T follicular helper cell (primary cell): ENCODE measurements at regions not wholly inside any gene's neighbourhood (a gene's known extent, or its start where the extent isn't known, plus 50 kb on each side); places are given as distances from the start of the nearest gene placed in this dataset.
"Not testable (repeated sequence)": the region's sequence is repeated elsewhere in the genome, so short reads cannot be mapped to it uniquely, and the experiment has no call there.

Experiments
- DNase-seq: peaks from one replicate; pipeline ENCODE4 v3.0.0-alpha.2; 2020; ENCODE audit warnings: low read depth

DNA sequence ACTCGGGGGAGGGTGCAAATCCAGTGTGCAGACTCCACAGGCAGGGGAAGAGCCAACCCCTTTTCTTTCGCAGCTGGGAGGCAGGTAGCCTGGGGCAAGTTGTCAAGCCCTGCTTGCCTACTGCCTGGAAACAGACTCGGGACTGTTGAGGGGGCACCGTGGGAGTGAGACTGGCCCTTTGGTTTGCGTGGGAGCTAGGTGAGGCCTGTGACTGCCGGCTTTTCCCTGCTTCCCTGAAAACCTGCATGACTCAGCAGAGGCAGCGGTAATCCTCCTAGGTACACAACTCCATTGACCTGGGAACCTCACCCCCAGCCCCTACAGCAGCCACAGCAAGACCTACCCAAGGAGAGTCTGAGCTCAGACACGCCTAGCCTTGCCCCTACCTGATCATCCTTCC lies 509.5 kb downstream of the DTWD2 start:
- no peak for DNase-seq

DNA sequence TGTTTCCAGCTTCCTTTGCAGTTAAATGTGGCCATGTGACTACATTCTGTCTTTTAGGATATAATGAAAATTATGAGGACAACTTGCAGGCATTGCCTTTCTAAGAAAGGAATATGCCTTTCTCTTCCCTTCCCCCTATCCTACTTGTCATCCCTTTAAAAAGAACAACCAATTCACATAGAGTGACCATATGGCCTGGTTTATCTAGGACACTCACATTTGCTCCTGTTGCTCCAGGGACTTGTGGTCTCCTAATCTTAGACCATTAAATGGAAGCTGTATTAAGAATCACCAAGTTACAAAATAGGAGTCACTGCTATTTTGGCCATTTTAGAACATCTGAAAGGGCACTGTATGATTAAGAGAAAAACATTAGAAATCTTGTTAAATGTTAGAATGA lies 520.3 kb downstream of the DTWD2 start:
- DNase-seq: no peak

DNA sequence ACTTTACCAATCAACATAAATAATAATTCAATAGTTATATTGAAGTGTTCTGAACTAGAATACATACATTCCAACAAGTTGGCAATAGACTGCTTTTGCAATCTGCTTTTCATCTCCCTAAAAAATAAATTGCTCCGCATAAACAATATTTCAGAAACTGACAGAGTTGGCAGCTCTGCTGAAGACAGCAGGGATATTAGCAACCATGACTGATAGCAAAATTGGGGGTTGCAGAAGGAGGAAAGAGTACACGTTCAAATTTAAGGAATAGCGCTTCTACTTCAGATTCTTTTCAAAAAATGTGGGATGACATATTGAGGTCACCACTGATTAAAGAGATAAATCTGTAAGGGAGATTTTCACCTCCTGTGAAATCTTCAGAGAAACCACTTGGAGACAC lies 521.2 kb downstream of the DTWD2 start:
- no peak for DNase-seq

DNA sequence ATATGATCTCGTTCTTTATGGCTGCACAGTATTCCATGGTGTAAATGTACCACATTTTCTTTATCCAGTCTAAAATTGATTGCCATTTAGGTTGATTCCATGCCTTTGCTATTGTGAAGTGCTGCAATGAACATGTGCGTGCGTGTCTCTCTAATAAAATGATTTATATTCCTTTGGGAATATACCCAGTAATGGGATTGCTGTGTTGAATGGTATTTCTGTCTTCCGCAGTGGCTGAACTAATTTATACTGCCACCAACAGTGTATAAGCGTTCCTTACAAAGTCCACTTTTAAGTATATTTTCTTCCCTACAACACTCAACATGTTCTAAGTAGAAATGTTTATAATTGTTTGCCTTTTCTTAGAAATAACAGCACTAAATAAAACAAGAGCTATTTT lies 521.9 kb downstream of the DTWD2 start:
- no peak for DNase-seq

DNA sequence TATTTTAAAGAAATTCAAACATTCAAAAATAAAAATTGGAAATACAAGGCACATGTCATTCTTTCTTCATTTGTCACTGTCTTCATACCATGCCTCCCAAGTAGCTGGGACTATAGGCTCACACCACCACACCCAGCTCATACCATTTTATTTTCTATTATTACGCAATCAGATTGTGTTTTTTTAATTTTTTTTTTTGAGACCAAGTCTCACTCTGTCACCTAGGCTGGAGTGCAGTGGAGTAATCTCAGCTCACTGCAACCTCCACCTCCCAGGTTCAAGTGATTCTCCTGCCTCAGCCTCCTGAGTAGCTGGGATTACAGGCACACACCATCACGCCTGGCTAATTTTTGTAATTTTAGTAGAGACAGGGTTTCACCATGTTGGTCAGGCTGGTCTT lies 526.1 kb downstream of the DTWD2 start:
- DNase-seq: not testable (repeated sequence)

DNA sequence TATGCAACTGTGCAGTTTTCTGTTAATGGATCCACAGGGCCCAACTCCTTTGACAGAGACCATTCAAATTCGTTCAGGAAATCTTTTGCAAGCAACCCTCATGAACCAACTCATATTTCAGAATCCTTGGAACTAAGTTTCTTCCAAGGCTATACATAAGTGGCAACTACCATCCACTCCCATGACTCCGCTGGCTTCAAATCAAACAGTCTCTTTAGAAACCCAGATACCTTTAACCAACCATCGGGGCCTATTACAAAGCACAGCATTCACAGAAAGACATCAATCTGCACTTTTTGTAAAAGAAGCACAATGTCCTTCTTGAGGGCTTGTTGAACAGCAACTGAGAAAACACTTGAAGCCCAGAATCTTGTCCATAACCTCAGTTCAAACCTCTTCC lies 526.9 kb downstream of the DTWD2 start:
- DNase-seq: no peak

DNA sequence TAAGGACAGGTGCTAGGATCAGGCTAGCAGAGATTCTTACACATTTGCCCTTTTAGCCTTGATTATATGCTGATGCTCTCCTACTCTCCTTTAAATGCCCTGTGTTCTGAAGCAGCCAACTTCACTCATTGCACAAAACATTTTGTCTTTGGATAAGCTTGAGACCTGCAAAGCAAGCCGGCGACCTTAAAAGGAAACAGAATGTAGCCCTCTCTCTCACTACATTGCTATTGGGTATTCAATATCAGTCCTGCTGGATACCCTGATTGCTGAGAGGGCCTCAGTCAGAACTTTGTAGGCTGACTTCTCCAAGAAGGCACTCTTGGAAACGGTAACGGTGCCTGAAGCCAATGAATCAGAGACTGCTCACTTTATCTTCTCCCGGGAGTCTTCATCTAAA lies 528.9 kb downstream of the DTWD2 start:
- no peak for DNase-seq

DNA sequence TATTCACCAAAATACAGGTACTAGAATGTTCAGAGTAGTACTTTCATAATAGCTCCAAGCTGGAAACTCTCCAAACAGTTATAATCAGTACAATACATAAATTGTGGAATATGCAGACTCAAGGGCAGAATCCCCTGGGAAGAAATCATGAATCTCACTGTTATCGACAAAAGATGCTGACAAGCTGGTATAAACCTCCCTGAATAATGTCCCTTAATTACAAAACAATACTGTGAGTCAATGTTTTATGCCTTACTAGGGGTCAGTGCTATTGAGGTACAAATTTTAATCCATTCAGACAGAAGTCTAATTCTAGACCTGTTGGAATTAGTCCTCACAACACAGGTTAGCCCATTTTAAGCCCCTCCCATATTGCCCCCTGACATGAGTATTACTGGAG lies 532.3 kb downstream of the DTWD2 start:
- no peak for DNase-seq

DNA sequence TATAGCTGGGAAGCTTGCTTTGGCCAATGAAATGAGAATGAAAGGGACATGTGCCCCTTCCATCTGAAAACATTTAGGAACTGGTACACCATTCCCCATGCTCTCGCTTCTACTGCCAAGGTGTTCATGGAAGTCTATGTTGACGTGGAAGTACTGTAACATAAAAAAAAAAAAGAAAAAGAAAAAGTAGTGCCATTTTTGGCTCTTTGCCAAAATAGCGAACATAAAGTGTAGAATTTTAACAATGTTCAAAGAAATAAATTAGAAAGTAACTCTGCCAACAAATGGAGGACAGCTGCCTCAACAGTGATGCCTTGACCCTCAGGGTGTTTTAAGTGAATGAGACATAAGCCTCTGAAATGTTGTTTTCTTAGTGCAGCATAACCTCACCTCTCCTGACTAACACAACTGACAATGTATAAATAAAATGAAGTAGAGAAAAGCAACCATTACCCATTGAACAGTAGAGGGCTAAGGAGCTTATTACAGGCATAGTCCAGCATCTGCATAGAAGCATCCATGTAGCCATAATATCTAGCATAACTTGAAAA lies 536.6 kb downstream of the DTWD2 start:
- no peak for DNase-seq

DNA sequence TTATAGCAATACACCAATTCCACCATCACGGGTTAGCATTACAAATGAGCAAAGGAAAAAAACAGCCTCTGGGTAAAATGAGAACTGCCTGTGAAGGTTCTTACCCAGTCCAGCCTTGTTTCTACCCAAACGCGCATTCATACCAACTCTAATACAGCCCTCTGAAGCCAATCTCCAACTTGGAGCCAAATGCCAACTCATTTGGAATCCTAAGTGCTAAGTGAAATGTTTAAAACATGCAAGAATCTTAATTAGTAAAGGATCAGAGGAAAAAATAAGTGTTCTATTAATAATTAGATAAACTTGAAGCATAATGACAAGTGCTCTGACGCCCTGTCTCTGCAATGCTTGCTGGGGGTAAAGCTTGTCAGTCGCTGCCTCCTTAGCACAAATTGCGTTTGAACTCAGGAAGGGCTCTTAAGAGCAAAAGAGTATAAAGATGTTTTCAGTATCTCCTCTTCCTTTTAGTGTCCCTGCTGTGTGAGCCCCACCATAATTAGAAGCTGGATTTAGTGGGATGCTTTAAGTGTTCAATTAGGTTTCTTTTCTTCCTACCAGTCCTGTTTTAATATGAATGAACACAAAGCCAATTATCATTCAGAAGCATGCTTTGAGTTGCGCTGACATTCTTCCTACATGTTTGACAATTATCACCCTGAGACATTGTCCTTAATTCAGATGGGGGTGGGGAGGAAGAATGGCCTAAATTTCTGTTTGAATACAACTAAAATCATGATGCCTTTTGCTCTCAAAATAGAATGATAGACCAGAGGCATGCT lies 537.6 kb downstream of the DTWD2 start:
- DNase-seq: no peak

DNA sequence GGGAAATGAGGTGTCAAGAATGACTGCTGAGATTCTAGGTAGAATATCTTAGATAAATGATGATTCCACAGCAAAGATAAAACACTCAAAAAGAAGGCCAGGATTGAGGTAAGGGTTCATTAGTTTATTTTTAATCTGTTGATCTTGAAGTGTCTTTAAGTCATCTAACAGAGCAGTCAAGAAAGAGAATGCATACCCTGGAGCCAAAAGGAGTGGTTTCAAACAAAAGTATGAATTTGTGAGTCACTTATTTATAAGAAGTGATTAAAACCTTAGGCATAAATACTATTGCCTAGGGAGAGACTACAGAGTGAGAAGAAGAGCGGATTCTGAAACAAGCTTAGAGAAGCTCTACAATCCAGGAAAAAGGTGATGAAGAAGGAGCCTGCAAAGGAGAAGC lies 541.0 kb downstream of the DTWD2 start:
- no peak for DNase-seq

DNA sequence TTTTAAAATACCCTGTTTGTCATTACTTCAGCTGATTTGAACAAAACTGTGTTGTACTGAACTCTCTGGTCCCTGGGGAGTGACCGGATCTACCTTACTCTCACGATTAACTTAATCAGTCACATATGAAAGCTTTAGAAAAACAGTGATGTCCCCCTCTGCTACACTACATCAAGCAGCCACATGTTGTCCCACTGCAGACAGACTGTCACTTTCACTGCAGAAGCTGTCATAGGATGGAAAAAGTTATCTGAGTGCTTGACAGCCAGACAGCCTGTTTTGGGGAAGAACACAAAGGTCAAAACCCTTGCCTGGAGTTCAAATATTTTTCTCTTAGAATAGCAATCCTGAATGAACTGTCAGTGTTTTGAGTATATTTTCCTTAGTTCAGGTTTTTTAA lies 546.4 kb downstream of the DTWD2 start:
- no peak for DNase-seq

DNA sequence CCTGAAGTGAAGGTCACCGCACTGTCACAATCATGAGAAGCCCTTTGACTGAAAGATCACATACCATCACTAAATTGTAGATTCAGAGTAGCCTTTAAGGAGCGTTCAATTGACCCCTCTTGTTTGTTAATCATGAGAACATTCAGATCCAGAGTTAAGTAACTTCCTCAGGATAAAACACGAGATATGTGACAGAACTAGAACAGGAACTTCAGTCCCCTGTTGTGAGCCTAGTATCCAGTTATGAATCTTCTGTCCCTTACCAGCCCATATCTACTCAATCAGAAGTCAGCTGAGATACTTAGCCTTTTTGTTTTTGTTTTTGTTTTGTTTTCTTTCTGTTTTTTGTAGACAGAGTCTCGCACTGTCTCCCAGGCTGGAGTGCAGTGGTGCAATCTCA lies 547.3 kb downstream of the DTWD2 start:
- DNase-seq: no peak

DNA sequence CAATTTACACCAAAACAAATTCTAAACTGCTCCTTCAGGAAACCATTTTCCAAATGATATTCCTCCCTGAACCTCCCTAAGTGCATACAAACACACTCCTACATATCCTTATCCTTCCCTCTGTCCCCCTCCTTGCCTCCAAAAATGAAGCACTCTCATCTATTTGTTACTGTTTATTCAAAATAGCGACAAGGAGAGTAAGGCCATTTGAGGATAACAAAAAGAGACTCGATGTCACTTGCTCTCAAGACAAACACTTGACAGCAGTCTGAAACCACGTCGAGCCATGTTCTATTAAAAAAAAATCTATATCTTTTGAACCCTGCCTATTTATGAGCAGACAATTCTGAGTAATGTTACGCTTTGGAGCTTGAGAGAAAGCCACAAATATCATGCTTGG lies 547.9 kb downstream of the DTWD2 start:
- DNase-seq: no peak

DNA sequence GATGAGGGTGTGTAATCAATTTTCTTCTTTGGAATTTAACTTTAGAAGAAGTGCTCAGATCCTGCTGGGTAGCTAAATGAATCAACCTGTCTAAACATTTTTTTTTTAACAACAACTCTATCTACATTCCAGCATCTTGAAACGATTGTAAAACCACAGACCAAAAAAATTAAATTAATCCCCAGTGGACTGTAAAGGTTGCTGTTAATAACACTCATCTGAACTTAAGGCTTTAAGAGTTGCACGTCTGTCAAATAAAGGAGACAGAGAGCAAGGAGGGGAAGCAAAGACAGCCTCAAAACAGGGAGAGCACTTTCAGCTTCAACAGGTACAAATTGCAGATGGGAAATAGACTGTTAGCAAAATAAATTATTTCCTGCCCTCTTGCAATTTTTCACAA lies 548.5 kb downstream of the DTWD2 start:
- no peak for DNase-seq

DNA sequence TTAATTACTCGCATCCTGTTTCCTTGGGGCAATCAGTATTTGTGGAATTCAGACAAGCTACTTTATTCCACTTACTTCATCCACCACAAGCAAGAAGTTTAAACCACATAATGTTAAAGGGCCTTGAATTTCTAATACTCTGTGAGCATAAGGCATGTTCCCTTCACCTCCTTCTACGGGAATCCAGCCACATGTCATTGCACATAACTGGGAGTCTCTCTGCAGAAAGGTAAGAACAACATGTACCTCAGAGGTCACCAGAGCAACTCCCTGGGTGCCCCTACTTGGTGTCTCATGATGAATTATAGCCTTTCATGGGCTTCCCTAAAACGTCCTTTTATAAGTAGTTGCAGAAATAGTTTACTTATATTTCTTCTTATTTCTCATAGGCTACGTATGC lies 553.2 kb downstream of the DTWD2 start:
- DNase-seq: no peak

DNA sequence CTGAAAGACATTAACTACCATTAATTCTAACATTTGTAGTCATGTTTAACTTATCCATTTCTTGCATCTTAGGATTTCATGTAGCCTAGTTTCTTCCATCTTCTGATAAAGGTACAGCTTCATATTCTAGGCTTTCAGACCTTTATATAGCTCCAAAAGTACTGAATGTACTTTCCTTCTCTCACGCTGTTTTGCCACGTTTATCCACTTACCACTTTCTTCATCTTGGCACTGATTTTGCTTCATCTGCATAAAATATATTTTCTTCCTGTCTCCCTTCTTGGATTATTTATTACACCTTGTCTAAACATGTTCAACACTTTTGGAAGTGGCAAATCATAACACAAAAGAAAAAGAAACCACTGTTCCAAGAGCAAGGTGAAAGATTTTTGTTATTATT lies 553.8 kb downstream of the DTWD2 start:
- no peak for DNase-seq

DNA sequence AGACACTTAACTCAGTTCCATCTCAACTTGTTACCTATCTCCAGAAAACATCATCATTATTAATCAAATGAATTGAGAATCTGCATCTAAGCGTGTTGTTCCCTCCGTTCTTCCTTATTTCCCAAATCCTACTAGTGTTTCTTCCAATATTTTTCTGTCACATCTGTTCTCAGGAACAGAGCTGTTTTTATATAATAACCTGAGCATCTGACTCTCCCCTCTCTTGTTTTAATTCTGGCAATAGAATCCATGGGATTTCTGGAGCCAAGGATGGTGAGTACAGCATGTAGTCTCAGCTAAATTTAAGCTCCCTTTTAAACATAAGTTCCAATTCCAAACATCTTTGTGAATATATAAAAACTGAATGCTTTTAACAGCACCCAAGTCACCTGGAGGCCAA lies 558.3 kb downstream of the DTWD2 start:
- DNase-seq: no peak

DNA sequence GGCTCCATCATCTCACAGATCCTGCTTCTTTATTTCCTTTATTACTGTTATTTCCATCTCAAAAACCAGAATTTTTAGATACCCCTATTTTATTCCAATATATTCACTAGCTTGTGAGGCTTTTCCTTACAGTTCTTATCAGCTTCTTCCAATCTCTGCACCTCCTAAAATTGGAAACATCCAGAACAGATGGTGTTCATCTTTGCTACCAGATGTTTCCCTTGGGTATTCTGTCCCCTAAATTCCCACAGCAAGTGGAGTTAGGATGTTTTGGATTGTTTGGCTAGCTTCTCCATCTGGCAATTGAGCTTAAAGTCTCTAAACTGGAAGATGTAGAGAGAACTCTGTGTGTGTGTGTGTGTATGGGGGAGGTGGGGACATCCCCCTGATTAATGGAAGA lies 580.4 kb downstream of the DTWD2 start:
- no peak for DNase-seq

DNA sequence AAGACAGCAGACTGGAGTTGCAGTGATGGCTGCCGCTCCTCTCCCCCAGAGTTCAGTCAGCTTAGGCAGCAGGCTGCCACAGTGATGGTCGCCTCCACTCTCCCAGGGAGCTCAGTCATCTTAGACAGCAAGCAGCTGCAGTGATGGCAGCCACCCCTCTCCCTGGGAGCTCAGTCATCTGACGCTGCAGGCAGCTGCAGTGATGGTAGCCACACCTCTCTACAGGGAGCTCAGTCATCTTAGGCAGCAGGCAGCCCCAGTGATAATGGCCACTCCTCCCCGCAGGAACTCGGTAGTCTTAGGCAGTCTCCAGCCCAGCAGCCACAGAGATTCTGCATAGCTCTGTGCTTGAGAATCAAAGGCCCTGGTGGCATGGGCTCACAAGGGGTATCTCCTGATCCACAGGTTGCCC lies 582.7 kb downstream of the DTWD2 start:
- DNase-seq: no peak

DNA sequence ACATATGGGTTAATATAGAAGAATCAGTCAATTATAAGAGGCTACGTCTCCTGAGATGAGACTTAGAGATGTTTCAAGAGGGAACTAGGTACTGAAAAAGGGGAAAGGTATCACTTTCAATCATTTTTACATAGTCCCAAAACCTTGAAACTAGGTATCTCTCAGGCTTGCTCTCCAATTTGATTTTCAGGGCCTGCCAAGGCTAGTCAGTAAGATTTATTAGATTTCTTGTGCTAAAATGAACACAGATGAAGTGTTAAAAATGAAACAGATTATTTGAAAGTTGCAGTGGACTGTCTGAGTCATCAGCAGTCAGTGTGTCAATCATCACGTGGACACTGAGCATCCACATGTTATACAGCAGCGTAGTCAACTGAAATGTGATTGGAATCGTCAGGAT lies 591.1 kb downstream of the DTWD2 start:
- no peak for DNase-seq

DNA sequence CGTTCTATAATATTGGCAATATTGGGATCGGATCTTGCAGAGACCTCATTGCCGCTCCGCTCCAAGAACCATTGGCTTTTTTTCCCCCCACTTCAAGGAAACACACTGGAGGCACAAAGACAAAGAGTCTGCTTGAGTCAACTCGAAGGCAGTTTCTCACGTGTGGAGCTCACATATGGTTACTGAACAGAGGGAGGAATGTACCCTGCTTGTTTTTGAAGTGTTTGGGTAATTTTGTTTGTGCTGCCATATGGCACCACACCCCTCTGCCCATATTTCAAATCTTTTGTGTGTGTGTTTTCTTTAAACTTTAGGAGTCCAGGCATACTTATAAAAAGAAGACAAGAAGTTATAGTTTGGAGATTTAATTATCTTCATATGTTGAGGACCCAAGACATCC lies 595.9 kb downstream of the DTWD2 start:
- DNase-seq: no peak

DNA sequence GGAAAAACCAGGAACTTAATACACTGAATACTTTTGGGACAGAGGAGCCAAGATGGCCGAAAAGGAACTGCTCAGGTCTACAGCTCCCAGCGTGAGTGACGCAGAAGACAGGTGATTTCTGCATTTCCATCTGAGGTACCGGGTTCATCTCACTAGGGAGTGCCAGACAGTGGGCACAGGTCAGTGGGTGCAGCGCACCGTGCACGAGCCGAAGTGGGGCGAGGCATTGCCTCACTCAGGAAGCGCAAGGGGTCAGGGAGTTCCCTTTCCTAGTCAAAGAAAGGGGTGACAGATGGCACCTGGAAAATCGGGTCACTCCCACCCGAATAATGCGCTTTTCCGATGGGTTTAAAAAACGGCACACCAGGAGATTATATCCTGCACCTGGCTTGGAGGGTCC lies 605.4 kb downstream of the DTWD2 start:
- DNase-seq: not testable (repeated sequence)

DNA sequence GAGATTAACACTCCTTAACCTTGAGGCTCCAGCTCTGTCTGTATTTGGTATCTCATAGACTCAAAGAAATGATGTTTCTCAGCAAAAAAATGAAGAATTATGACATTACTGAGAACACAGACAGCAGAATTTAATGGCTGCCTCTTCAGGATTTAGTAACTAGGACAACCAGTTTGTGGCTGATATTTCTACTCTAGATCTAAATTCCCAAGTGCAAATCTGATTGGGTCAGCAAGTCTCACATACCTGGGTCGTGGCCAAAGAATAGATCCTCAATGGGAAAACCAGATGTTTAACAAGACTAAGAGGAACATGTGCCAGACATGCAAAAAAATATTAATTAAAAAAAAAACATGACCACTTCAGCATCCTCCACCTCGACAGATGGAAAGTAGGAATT lies 608.9 kb downstream of the DTWD2 start:
- no peak for DNase-seq
